Tibial artery (tissue), 4 donors: ENCODE measurements at regions not wholly inside any gene's neighbourhood (a gene's known extent, or its start where the extent isn't known, plus 50 kb on each side); places are given as distances from the start of the nearest gene placed in this dataset.

Source experiments
- DNase-seq, 2 donors: peaks; one replicate each; pipeline ENCODE4 v3.0.0-alpha.2; 2019
- H3K27ac ChIP-seq, 2 donors: fragments of 200-600 bp; sonication (generic) in 1 of 2; 1 replicate in 1 of 2; 2 replicates in 1 of 2; pipeline ENCODE4 v1.5.1; 2018 to 2019; ENCODE audit warnings: mild to moderate bottlenecking in 1 of 2
- H3K27me3 ChIP-seq, 2 donors: fragments of 200-600 bp; sonication (generic) in 1 of 2; one replicate each; pipeline versions ENCODE4 v1.5.1 to v1.6.0; 2016 to 2019
- H3K36me3 ChIP-seq, 3 donors: fragments of 200-600 bp; sonication (generic) in 2 of 3; one replicate each; pipeline ENCODE4 v1.5.1; 2016 to 2019; ENCODE audit warnings: mild to moderate bottlenecking in 2 of 3
- H3K4me1 ChIP-seq, 4 donors: fragments of 200-600 bp; sonication (generic) in 2 of 4; 1 replicate in 3 of 4; 2 replicates in 1 of 4; pipeline ENCODE4 v1.5.1; 2016 to 2019
- H3K4me3 ChIP-seq, 2 donors: fragments of 200-600 bp; sonication (generic) in 1 of 2; 1 replicate in 1 of 2; 2 replicates in 1 of 2; pipeline ENCODE4 v1.5.1; 2018 to 2019; ENCODE audit warnings: mild to moderate bottlenecking in 2 of 2
- H3K9me3 ChIP-seq, 3 donors: fragments of 200-600 bp; sonication (generic) in 1 of 3; one replicate each; pipeline ENCODE4 v1.5.1; 2016 to 2019
- CTCF ChIP-seq, 2 experiments: fragments of 200-600 bp in 1 of 2; fragments of 450-650 bp in 1 of 2; IDR thresholded peaks; one replicate each; pipeline ENCODE4 v1.5.1; 2017 to 2019; ENCODE audit warnings: antibody characterized with exemption in 2 of 2, mild to moderate bottlenecking in 1 of 2, moderate library complexity in 1 of 2
- intact Hi-C: fragments of 100-400 bp; cut with DNase I; formaldehyde crosslinking; loops from one replicate; pipeline ENCODE4 v1.15.0; 2023; ENCODE audit warnings: low total_unique reads

GRCh38 chr20:17838921-17839320 lies 129.7 kb downstream of the SNX5 start:
- Histone ChIP-seq H3K4me1 (peaks cover 6 to 60% (median 40%) of the 10 kb centered on the region in 4 donors), H3K27me3 (no peaks in the 10 kb centered on the region), H3K36me3 (no peaks in the 10 kb centered on the region), H3K4me3 (no peak overlapping the region), H3K9me3 (no peaks in the 10 kb centered on the region), H3K27ac (no peak overlapping the region)
- no peak for TF ChIP-seq CTCF (IDR thresholded peaks at IDR 0.05)
- intact Hi-C loops, result loop anchor here (5.0 kb wide), 1 partner anchor 33 kb away; no protein-coding TSS in a partner anchor
- no peak for DNase-seq

- Histone ChIP-seq H3K27ac (peak overlapping the region; percentile 77 to 80), H3K36me3 (no peaks in the 10 kb centered on the region), H3K4me1 (peaks cover 6 to 42% (median 23%) of the 10 kb centered on the region in 4 donors), H3K9me3 (no peaks in the 10 kb centered on the region), H3K27me3 (no peaks in the 10 kb centered on the region), H3K4me3 (no peak overlapping the region)
- no peak for DNase-seq
- TF ChIP-seq CTCF (IDR thresholded peaks at IDR 0.05), result no peak
- intact Hi-C loops, result loop anchor here (5.0 kb wide), 1 partner anchor 35 kb away; no protein-coding TSS in a partner anchor
Observed at GRCh38 chr20:17837179-17837578, 131.4 kb downstream of the SNX5 start.

- intact Hi-C loops, result loop anchor here (5.0 kb wide), 1 partner anchor 36 kb away; no protein-coding TSS in a partner anchor
Observed at GRCh38 chr20:17836303-17836861, 132.2 kb downstream of the SNX5 start.

GRCh38 chr20:17835934-17836300 lies 132.7 kb downstream of the SNX5 start:
- Histone ChIP-seq H3K4me3 (peak overlapping the region; percentile 7 to 12), H3K27ac (peak overlapping the region; percentile 77 to 80), H3K9me3 (no peaks in the 10 kb centered on the region), H3K27me3 (no peaks in the 10 kb centered on the region), H3K36me3 (no peaks in the 10 kb centered on the region), H3K4me1 (peaks cover 6 to 30% (median 18%) of the 10 kb centered on the region in 4 donors)
- intact Hi-C loops, result loop anchor here (5.0 kb wide), 1 partner anchor 36 kb away; no protein-coding TSS in a partner anchor
- no peak for TF ChIP-seq CTCF (IDR thresholded peaks at IDR 0.05)
- no peak for DNase-seq

More at GRCh38 chr20:17836303-17836861, 132.2 kb downstream of the SNX5 start:
- Histone ChIP-seq H3K9me3 (no peaks in the 10 kb centered on the region), H3K4me3 (peak overlapping the region; percentile 7 to 12), H3K27ac (peak overlapping the region; percentile 77 to 80), H3K36me3 (no peaks in the 10 kb centered on the region), H3K4me1 (peaks cover 6 to 34% (median 18%) of the 10 kb centered on the region in 4 donors), H3K27me3 (no peaks in the 10 kb centered on the region)
- TF ChIP-seq CTCF (IDR thresholded peaks at IDR 0.05), result no peak
- DNase-seq, result peak; percentile 74 to 76

GRCh38 chr20:17835240-17835933 lies 133.2 kb downstream of the SNX5 start:
- H3K36me3 ChIP-seq, result no peaks in the 10 kb centered on the region
- H3K4me3 ChIP-seq, result no peak overlapping the region
- H3K4me1 ChIP-seq, result peaks cover 6 to 30% (median 18%) of the 10 kb centered on the region in 4 donors
- peak; percentile 83 to 86 for DNase-seq
- H3K27ac ChIP-seq, result peak overlapping the region; percentile 77 to 80
- intact Hi-C loops, result loop anchor here (5.0 kb wide), 1 partner anchor 37 kb away; no protein-coding TSS in a partner anchor
- H3K27me3 ChIP-seq, result no peaks in the 10 kb centered on the region
- TF ChIP-seq CTCF (IDR thresholded peaks at IDR 0.05), result no peak
- no peaks in the 10 kb centered on the region for H3K9me3 ChIP-seq
